GM21390 (cell line): ENCODE measurements at regions not wholly inside any gene's neighbourhood (a gene's known extent, or its start where the extent isn't known, plus 50 kb on each side); places are given as distances from the start of the nearest gene placed in this dataset.

ENCODE experiments used
- ATAC-seq: cut with Tn5 transposase; IDR thresholded peaks from one replicate; pipeline ENCODE4 v1.9.1; 2021; ENCODE audit not compliant: unreplicated experiment

- no peak for ATAC-seq
Measured at GRCh38 chr14:97695456-97695981, 898.3 kb downstream of the VRK1 start.

GRCh38 chr14:97697772-97698171 lies 900.6 kb downstream of the VRK1 start:
- ATAC-seq: no peak

GRCh38 chr14:97699026-97699425 lies 901.8 kb downstream of the VRK1 start:
- ATAC-seq: no peak

GRCh38 chr14:97703006-97703760 lies 906.0 kb downstream of the VRK1 start:
- ATAC-seq: no peak

- ATAC-seq: no peak
Measured at GRCh38 chr14:97704316-97704885, 907.2 kb downstream of the VRK1 start.

- ATAC-seq: no peak
Measured at GRCh38 chr14:97705107-97705506, 907.9 kb downstream of the VRK1 start.

GRCh38 chr14:97705976-97706375 lies 908.8 kb downstream of the VRK1 start:
- ATAC-seq: no peak

GRCh38 chr14:97706819-97707218 lies 909.6 kb downstream of the VRK1 start:
- no peak for ATAC-seq

GRCh38 chr14:97707603-97708002 lies 910.4 kb downstream of the VRK1 start:
- no peak for ATAC-seq

GRCh38 chr14:97709552-97709951 lies 912.4 kb downstream of the VRK1 start:
- ATAC-seq: no peak

GRCh38 chr14:97710726-97711125 lies 913.5 kb downstream of the VRK1 start:
- ATAC-seq: no peak

GRCh38 chr14:97712471-97712870 lies 915.3 kb downstream of the VRK1 start:
- no peak for ATAC-seq

GRCh38 chr14:97713023-97713422 lies 915.8 kb downstream of the VRK1 start:
- no peak for ATAC-seq

- ATAC-seq: no peak
Measured at GRCh38 chr14:97718886-97719442, 921.8 kb downstream of the VRK1 start.

- no peak for ATAC-seq
Measured at GRCh38 chr14:97719931-97720330, 922.7 kb downstream of the VRK1 start.

- no peak for ATAC-seq
Measured at GRCh38 chr14:97723351-97723750, 926.2 kb downstream of the VRK1 start.

GRCh38 chr14:97723819-97724218 lies 926.6 kb downstream of the VRK1 start:
- no peak for ATAC-seq

GRCh38 chr14:97724265-97724731 lies 927.1 kb downstream of the VRK1 start:
- ATAC-seq: no peak

GRCh38 chr14:97726676-97727075 lies 929.5 kb downstream of the VRK1 start:
- no peak for ATAC-seq

- ATAC-seq: no peak
Measured at GRCh38 chr14:97730706-97731105, 933.5 kb downstream of the VRK1 start.

- ATAC-seq: no peak
Measured at GRCh38 chr14:97731800-97732199, 934.6 kb downstream of the VRK1 start.

- no peak for ATAC-seq
Measured at GRCh38 chr14:97747316-97747715, 950.1 kb downstream of the VRK1 start.
